ENCODE measurements at regions not wholly inside any gene's neighbourhood (a gene's known extent, or its start where the extent isn't known, plus 50 kb on each side); places are given as distances from the start of the nearest gene placed in this dataset.

- TF ChIP-seq, protein P1, sequence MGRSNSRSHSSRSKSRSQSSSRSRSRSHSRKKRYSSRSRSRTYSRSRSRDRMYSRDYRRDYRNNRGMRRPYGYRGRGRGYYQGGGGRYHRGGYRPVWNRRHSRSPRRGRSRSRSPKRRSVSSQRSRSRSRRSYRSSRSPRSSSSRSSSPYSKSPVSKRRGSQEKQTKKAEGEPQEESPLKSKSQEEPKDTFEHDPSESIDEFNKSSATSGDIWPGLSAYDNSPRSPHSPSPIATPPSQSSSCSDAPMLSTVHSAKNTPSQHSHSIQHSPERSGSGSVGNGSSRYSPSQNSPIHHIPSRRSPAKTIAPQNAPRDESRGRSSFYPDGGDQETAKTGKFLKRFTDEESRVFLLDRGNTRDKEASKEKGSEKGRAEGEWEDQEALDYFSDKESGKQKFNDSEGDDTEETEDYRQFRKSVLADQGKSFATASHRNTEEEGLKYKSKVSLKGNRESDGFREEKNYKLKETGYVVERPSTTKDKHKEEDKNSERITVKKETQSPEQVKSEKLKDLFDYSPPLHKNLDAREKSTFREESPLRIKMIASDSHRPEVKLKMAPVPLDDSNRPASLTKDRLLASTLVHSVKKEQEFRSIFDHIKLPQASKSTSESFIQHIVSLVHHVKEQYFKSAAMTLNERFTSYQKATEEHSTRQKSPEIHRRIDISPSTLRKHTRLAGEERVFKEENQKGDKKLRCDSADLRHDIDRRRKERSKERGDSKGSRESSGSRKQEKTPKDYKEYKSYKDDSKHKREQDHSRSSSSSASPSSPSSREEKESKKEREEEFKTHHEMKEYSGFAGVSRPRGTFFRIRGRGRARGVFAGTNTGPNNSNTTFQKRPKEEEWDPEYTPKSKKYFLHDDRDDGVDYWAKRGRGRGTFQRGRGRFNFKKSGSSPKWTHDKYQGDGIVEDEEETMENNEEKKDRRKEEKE (IDR thresholded peaks at IDR 0.05; ENCODE audit: borderline replicate concordance in 1 of 2, control insufficient read depth in 1 of 2, low read depth in 2 of 2, low read length in 1 of 2) = peak in 1 of 2 experiments; percentile 81; a peak in 1 of 4 replicates
- TF ChIP-seq MEF2D (tag; conservative IDR thresholded peaks at IDR 0.05; ENCODE audit: low read depth) = no peak
- TF ChIP-seq TAF1 (IDR thresholded peaks at IDR 0.05; ENCODE audit: control insufficient read depth, extremely low read depth, insufficient read depth, low read length, severe bottlenecking) = no peak
- peak; percentile 17; the same call in 1 of the 2 replicates for TF ChIP-seq ZKSCAN1 (IDR thresholded peaks at IDR 0.05; ENCODE audit: low read depth, low read length)
- TF ChIP-seq SETDB1 (IDR thresholded peaks at IDR 0.05; ENCODE audit: low read length) = no peak
- no peak for TF ChIP-seq SAFB (IDR thresholded peaks at IDR 0.05; ENCODE audit: borderline replicate concordance, low read depth, low read length)
- TF ChIP-seq ZBTB49 (CRISPR knock-in tag; IDR thresholded peaks at IDR 0.05; ENCODE audit: borderline replicate concordance) = no peak
- TF ChIP-seq, protein P2, sequence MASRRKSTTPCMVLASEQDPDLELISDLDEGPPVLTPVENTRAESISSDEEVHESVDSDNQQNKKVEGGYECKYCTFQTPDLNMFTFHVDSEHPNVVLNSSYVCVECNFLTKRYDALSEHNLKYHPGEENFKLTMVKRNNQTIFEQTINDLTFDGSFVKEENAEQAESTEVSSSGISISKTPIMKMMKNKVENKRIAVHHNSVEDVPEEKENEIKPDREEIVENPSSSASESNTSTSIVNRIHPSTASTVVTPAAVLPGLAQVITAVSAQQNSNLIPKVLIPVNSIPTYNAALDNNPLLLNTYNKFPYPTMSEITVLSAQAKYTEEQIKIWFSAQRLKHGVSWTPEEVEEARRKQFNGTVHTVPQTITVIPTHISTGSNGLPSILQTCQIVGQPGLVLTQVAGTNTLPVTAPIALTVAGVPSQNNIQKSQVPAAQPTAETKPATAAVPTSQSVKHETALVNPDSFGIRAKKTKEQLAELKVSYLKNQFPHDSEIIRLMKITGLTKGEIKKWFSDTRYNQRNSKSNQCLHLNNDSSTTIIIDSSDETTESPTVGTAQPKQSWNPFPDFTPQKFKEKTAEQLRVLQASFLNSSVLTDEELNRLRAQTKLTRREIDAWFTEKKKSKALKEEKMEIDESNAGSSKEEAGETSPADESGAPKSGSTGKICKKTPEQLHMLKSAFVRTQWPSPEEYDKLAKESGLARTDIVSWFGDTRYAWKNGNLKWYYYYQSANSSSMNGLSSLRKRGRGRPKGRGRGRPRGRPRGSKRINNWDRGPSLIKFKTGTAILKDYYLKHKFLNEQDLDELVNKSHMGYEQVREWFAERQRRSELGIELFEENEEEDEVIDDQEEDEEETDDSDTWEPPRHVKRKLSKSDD (conservative IDR thresholded peaks at IDR 0.05; ENCODE audit: low read length) = no peak
- no peak for TF ChIP-seq ZNF3 (CRISPR knock-in tag; IDR thresholded peaks at IDR 0.05)
- TF ChIP-seq HNRNPH1 (optimal IDR thresholded peaks at IDR 0.05; ENCODE audit: low read depth, low read length) = no peak
- TF ChIP-seq ERF (CRISPR knock-in tag; IDR thresholded peaks at IDR 0.05) = no peak
- no peak for TF ChIP-seq ETV1 (tag; conservative IDR thresholded peaks at IDR 0.05; ENCODE audit: low read depth)
- TF ChIP-seq ILK (tag; IDR thresholded peaks at IDR 0.05; ENCODE audit: borderline replicate concordance, low read depth) = no peak
- TF ChIP-seq MXI1 (IDR thresholded peaks at IDR 0.05; ENCODE audit: low read depth, low read length) = no peak
- no peak for TF ChIP-seq SMAD4 (CRISPR knock-in tag; conservative IDR thresholded peaks at IDR 0.05)
- no peak for TF ChIP-seq ARID3B (CRISPR knock-in tag; IDR thresholded peaks at IDR 0.05; ENCODE audit: borderline replicate concordance)
Measured at GRCh38 chr20:50259705-50260478, 69.3 kb downstream of the CEBPB start (continued).

All from K562 (cell line).